HEK293T (cell line): ENCODE measurements at regions not wholly inside any gene's neighbourhood (a gene's known extent, or its start where the extent isn't known, plus 50 kb on each side); places are given as distances from the start of the nearest gene placed in this dataset.

Experiments
- CTCF ChIA-PET: fragments of 350-600 bp; formaldehyde crosslinking; extraction: SDS; loops from one replicate; lab custom pipeline; 2021; ENCODE audit warnings: antibody characterized with exemption, inconsistent platforms; lab: Yijun Ruan, JAX
- POLR2A ChIA-PET: fragments of 350-600 bp; formaldehyde crosslinking; extraction: SDS; loops from one replicate; lab custom pipeline; 2020; ENCODE audit warnings: antibody characterized with exemption, inconsistent platforms; lab: Yijun Ruan, JAX
- DNase-seq: peaks from one replicate; pipeline ENCODE4 v3.0.0; 2012; ENCODE audit warnings: mixed read lengths; ENCODE audit errors: extremely low spot score
- ARNT ChIP-seq: fragments of 450-650 bp; IDR thresholded peaks from 2 replicates; pipeline ENCODE4 v1.6.1; 2017; ENCODE audit warnings: mild to moderate bottlenecking
- BHLHE40 ChIP-seq: fragments of 450-650 bp; IDR thresholded peaks from 2 replicates; pipeline ENCODE4 v1.6.1; 2016; ENCODE audit warnings: mild to moderate bottlenecking, moderate library complexity, borderline replicate concordance
- CTBP1 ChIP-seq: fragments of 450-650 bp; IDR thresholded peaks from 2 replicates; pipeline ENCODE4 v1.6.1; 2016; ENCODE audit warnings: borderline replicate concordance
- ELF4 ChIP-seq: fragments of 450-650 bp; IDR thresholded peaks from 2 replicates; pipeline ENCODE4 v1.6.1; 2017; ENCODE audit warnings: antibody characterized with exemption
- FOXA1 ChIP-seq: fragments of 450-650 bp; IDR thresholded peaks from 2 replicates; pipeline ENCODE4 v1.6.1; 2016; ENCODE audit warnings: mild to moderate bottlenecking
- FOXK2 ChIP-seq: fragments of 450-650 bp; IDR thresholded peaks from 2 replicates; pipeline ENCODE4 v1.6.1; 2016; ENCODE audit warnings: mild to moderate bottlenecking
- FOXM1 ChIP-seq: fragments of 450-650 bp; IDR thresholded peaks from 2 replicates; pipeline ENCODE4 v1.6.1; 2017; ENCODE audit warnings: mild to moderate bottlenecking, borderline replicate concordance
- HDGF ChIP-seq: fragments of 450-650 bp; IDR thresholded peaks from 2 replicates; pipeline ENCODE4 v1.6.1; 2017; ENCODE audit warnings: antibody characterized with exemption, borderline replicate concordance
- L3MBTL2 ChIP-seq: fragments of 450-650 bp; conservative IDR thresholded peaks from 2 replicates; pipeline ENCODE4 v1.6.1; 2016; ENCODE audit warnings: mild to moderate bottlenecking
- LEF1 ChIP-seq: fragments of 450-650 bp; IDR thresholded peaks from 2 replicates; pipeline ENCODE4 v1.6.1; 2017; ENCODE audit warnings: mild to moderate bottlenecking, borderline replicate concordance
- NFRKB ChIP-seq: fragments of 450-650 bp; IDR thresholded peaks from 2 replicates; pipeline ENCODE4 v1.6.1; 2016; ENCODE audit warnings: mild to moderate bottlenecking, moderate library complexity
- SP1 ChIP-seq: fragments of 450-650 bp; IDR thresholded peaks from 2 replicates; pipeline ENCODE4 v1.6.1; 2017
- SUZ12 ChIP-seq: fragments of 450-650 bp; IDR thresholded peaks from 2 replicates; pipeline ENCODE4 v1.6.1; 2016; ENCODE audit warnings: mild to moderate bottlenecking
- TARDBP ChIP-seq: fragments of 450-650 bp; IDR thresholded peaks from 2 replicates; pipeline ENCODE4 v1.6.1; 2016
- ZNF384 ChIP-seq: fragments of 450-650 bp; IDR thresholded peaks from 2 replicates; pipeline ENCODE4 v1.6.1; 2016
- TF ChIP-seq, protein P1 (sequence below): fragments of 450-650 bp; IDR thresholded peaks from 2 replicates; pipeline ENCODE4 v1.6.1; 2016

- DNase-seq: no peak
- TF ChIP-seq ELF4: no peak
- TF ChIP-seq FOXM1: no peak
- no peak for TF ChIP-seq SP1
- no peak for TF ChIP-seq FOXK2
- no peak for TF ChIP-seq SUZ12
- no peak for TF ChIP-seq CTBP1
- TF ChIP-seq ARNT: no peak
- TF ChIP-seq BHLHE40: no peak
- TF ChIP-seq NFRKB: no peak
- no peak for TF ChIP-seq TARDBP
- TF ChIP-seq, protein P1, sequence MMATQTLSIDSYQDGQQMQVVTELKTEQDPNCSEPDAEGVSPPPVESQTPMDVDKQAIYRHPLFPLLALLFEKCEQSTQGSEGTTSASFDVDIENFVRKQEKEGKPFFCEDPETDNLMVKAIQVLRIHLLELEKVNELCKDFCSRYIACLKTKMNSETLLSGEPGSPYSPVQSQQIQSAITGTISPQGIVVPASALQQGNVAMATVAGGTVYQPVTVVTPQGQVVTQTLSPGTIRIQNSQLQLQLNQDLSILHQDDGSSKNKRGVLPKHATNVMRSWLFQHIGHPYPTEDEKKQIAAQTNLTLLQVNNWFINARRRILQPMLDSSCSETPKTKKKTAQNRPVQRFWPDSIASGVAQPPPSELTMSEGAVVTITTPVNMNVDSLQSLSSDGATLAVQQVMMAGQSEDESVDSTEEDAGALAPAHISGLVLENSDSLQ: no peak
- ChIA-PET CTCF (no interaction called here), POLR2A (no interaction called here)
These were observed 76.1 kb upstream of the TPM1 start for GRCh38 chr15:62966294-62967078.

DNA sequence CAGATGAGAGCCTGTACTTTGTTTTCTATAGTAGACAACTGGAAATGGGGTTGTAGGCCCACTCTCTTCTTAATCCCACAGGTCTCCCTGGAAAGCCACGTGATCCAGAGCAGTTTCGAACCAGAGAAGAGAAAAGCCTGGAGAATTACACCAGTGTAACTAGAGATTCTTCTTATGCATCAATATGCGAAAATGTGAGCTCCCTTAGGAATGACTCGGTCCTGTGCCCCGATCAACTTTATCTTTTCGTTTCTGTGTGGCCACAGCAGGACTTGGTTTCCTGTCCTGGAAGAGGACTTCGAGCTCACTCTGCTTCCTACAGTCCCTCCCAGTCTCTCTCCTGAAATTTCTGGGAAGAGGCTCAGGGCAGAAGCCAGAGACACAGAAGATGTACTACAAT, 73.8 kb upstream of the TPM1 start:
- CTCF ChIA-PET: no interaction called here
- TF ChIP-seq SUZ12 (no peak), ELF4 (no peak), FOXM1 (no peak), NFRKB (no peak), LEF1 (no peak), ARNT (no peak), ZNF384 (no peak), CTBP1 (no peak), FOXA1 (no peak), FOXK2 (no peak), HDGF (no peak), SP1 (no peak)
- TF ChIP-seq, protein P1: no peak

DNA sequence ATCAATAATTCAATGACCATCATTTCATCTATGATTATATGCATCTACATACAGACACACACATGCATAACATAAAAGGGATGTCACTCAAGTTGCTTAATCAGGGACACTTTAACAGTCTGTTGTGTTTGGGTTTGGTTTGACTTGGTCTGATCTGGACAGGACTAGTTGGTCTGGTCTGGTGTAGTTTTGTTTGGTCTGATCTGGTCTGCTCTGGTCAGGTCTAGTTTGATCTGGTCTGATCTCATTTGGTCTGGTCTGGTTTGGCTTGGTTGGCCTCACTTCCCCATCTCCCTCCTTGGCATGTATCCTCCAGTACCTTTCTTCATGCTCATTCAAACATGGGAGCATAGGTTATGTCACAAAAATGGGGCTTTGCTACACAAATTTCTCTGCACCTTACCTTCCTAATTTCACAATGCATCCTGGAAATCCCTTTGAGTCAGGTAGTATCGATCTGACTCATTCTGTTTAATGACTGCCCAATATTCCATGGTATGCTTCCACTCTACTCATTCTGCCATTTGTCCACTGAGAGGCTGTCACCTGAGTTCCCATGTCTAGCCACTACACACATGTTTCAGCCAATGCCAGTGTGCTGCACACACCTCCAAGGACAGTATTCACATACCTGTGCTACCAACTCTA, 73.0 kb upstream of the TPM1 start:
- DNase-seq: no peak
- no peak for TF ChIP-seq FOXA1
- no peak for TF ChIP-seq SUZ12
- no peak for TF ChIP-seq CTBP1
- TF ChIP-seq, protein P1: no peak
- TF ChIP-seq FOXK2: no peak
- TF ChIP-seq ZNF384: no peak
- no peak for TF ChIP-seq NFRKB
- no peak for TF ChIP-seq ARNT
- TF ChIP-seq TARDBP: no peak
- TF ChIP-seq BHLHE40: no peak
- TF ChIP-seq ELF4: no peak
- ChIA-PET POLR2A (no interaction called here), CTCF (no interaction called here)

More for the DNA sequence above, 73.8 kb upstream of the TPM1 start:
- POLR2A ChIA-PET: no interaction called here
- no peak for DNase-seq

GRCh38 chr15:62972814-62973213, 69.7 kb upstream of the TPM1 start:
- no peak for DNase-seq
- ChIA-PET CTCF (no interaction called here), POLR2A (no interaction called here)
- no peak for TF ChIP-seq SP1
- TF ChIP-seq HDGF: no peak
- TF ChIP-seq, protein P1: no peak
- TF ChIP-seq SUZ12: no peak
- no peak for TF ChIP-seq FOXA1
- TF ChIP-seq ELF4: no peak
- TF ChIP-seq ZNF384: no peak
- no peak for TF ChIP-seq BHLHE40
- TF ChIP-seq LEF1: no peak
- no peak for TF ChIP-seq CTBP1
- no peak for TF ChIP-seq FOXK2
- TF ChIP-seq FOXM1: no peak
- no peak for TF ChIP-seq TARDBP
- no peak for TF ChIP-seq NFRKB
- no peak for TF ChIP-seq L3MBTL2
- TF ChIP-seq ARNT: no peak

DNA sequence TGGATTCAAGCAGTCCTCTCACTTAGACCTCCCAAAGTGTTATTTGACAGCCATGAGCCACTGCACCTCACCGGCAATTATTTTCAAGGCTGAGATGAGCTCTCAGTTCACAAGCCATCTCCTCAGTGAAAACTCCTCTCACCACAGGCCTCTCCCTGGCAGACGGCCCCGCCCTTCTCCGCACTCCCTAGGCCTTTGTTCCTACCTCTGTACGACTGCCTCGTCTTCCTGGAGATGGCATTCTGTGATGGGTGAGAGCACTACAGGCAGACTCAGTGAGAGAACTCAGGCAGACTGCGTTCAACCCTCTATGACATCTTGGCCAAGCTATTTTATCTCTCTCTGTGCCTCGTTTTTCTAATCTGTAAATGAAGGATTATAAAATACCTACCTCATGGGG, 67.0 kb upstream of the TPM1 start:
- DNase-seq: no peak
- TF ChIP-seq HDGF: no peak
- no peak for TF ChIP-seq FOXA1
- no peak for TF ChIP-seq BHLHE40
- TF ChIP-seq SP1: no peak
- TF ChIP-seq FOXK2: no peak
- no peak for TF ChIP-seq L3MBTL2
- TF ChIP-seq ZNF384: no peak
- no peak for TF ChIP-seq NFRKB
- no peak for TF ChIP-seq SUZ12
- no peak for TF ChIP-seq ELF4
- no peak for TF ChIP-seq ARNT
- CTCF ChIA-PET: no interaction called here
- POLR2A ChIA-PET: no interaction called here
